ENCODE measurements at regions not wholly inside any gene's neighbourhood (a gene's known extent, or its start where the extent isn't known, plus 50 kb on each side); places are given as distances from the start of the nearest gene placed in this dataset.

- Histone ChIP-seq H3K27me3 (replicated peaks; ENCODE audit: insufficient read depth) (no peaks in the 10 kb centered on the region), H3K9ac (no peak overlapping the region), H3K4me3 (no peak overlapping the region), H3K36me3 (ENCODE audit: low read depth) (no peaks in the 10 kb centered on the region), H2AFZ (no peak overlapping the region), H3K9me3 (ENCODE audit: low read depth) (no peaks in the 10 kb centered on the region), H3K27ac (no peak overlapping the region), H3K9me2 (ENCODE audit: insufficient read depth) (no peaks in the 10 kb centered on the region), H4K20me1 (ENCODE audit: insufficient read depth) (no peaks in the 10 kb centered on the region), H3K4me1 (ENCODE audit: insufficient read depth) (no peaks in the 10 kb centered on the region), H3K79me2 (ENCODE audit: insufficient read depth) (no peaks in the 10 kb centered on the region), H3F3A (ENCODE audit: insufficient read depth) (no peaks in the 10 kb centered on the region), H3K4me2 (ENCODE audit: unreplicated experiment) (no peak overlapping the region)
- 53 to 61% methylated on average over 8 of the region's 8 CpGs for WGBS, 2 experiments (ENCODE audit: low coverage in 1 of 2, low lambda C conversion rate in 2 of 2, missing lambda C conversion rate in 2 of 2)
- no peak for TF ChIP-seq EZH2phosphoT487 (IDR thresholded peaks at IDR 0.05; ENCODE audit: insufficient read depth, low read depth)
- TF ChIP-seq EZH2 (IDR thresholded peaks at IDR 0.05; ENCODE audit: insufficient read depth, poor library complexity, severe bottlenecking): no peak
- in situ Hi-C loops (cut with MboI): no loop called here
- no peak for DNase-seq
Measured at GRCh38 chr10:10624567-10624962, 393.1 kb upstream of the CELF2 start.

DNA sequence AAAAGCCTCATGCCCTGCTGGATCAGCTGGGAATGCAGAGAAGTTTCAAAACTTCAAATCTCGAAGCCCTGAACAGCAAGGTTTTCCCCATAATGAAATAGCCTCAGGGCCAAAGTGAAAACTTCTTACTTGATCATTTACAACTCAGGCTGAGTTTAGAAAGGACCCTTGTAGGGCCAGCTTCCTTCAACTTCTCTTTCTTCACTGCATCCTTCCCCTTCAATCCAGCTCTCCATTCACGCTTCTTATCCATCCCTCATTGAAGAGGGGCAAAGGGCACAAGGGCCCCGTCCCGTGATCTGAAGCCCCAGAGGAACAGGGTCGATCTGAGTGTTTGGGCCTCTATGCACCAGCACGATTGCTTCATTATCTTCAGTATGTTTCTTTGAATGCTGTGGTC lies 392.2 kb upstream of the CELF2 start:
- Histone ChIP-seq H3F3A (ENCODE audit: insufficient read depth) (no peaks in the 10 kb centered on the region), H3K4me2 (ENCODE audit: unreplicated experiment) (no peak overlapping the region), H3K9ac (no peak overlapping the region), H2AFZ (no peak overlapping the region), H3K27ac (no peak overlapping the region), H3K36me3 (ENCODE audit: low read depth) (no peaks in the 10 kb centered on the region), H3K79me2 (ENCODE audit: insufficient read depth) (no peaks in the 10 kb centered on the region), H3K9me3 (ENCODE audit: low read depth) (no peaks in the 10 kb centered on the region), H3K4me3 (no peak overlapping the region), H3K27me3 (replicated peaks; ENCODE audit: insufficient read depth) (no peaks in the 10 kb centered on the region; the same call in 1 of the 2 replicates), H4K20me1 (ENCODE audit: insufficient read depth) (no peaks in the 10 kb centered on the region), H3K4me1 (ENCODE audit: insufficient read depth) (no peaks in the 10 kb centered on the region), H3K9me2 (ENCODE audit: insufficient read depth) (no peaks in the 10 kb centered on the region)
- no peak for DNase-seq
- TF ChIP-seq EZH2 (IDR thresholded peaks at IDR 0.05; ENCODE audit: insufficient read depth, poor library complexity, severe bottlenecking) (no peak), EZH2phosphoT487 (IDR thresholded peaks at IDR 0.05; ENCODE audit: insufficient read depth, low read depth) (no peak)
- WGBS, 2 experiments (ENCODE audit: low coverage in 1 of 2, low lambda C conversion rate in 2 of 2, missing lambda C conversion rate in 2 of 2): 61 to 78% methylated on average over 6 of the region's 6 CpGs
- in situ Hi-C loops (cut with MboI): no loop called here

DNA sequence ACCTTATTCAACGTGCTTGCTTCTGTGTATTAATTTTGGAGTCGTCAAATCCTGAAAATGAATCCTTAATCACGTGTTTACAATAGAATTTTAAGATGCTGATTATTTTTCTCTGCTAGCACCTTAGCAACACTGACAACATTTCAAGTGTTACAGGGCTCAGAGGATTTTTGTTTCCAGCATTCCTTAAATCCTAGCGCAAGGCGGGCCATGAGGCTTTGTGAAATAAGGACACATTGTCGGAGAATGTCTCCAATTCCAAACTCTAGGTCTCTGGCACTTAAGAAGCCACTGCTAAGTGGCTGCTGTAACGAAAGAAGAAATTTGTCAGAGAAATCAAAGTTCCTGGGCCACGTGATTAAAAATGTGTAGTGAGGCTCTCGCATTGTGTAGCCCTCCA lies 390.9 kb upstream of the CELF2 start:
- WGBS, 2 experiments (ENCODE audit: low coverage in 1 of 2, low lambda C conversion rate in 2 of 2, missing lambda C conversion rate in 2 of 2): 49 to 53% methylated on average over 9 of the region's 9 CpGs

DNA sequence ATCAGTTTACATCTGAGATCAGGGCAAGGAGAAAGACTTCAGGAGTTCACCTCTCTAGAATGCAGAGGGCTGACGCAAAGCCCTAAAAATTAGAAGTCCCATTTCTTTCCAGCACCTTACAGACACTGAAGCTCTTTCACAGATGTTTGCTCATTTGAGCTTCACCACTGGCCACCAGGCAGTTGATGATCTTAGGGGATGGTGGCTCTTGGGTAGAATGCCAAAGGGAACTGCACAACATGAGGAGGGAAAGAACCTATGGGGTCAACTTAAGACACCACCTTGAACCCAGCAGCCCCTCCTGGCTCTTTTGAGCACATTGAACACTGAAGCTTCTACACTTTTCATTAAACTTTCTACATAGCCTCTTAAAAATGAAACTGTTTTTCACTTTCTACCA lies 390.3 kb upstream of the CELF2 start:
- Histone ChIP-seq H3K36me3 (ENCODE audit: low read depth) (no peaks in the 10 kb centered on the region), H3F3A (ENCODE audit: insufficient read depth) (no peaks in the 10 kb centered on the region), H4K20me1 (ENCODE audit: insufficient read depth) (no peaks in the 10 kb centered on the region), H3K4me2 (ENCODE audit: unreplicated experiment) (no peak overlapping the region), H3K9me3 (ENCODE audit: low read depth) (no peaks in the 10 kb centered on the region), H3K79me2 (ENCODE audit: insufficient read depth) (no peaks in the 10 kb centered on the region), H2AFZ (no peak overlapping the region), H3K27me3 (replicated peaks; ENCODE audit: insufficient read depth) (no peaks in the 10 kb centered on the region; the same call in 1 of the 2 replicates), H3K4me3 (no peak overlapping the region), H3K9ac (no peak overlapping the region), H3K9me2 (ENCODE audit: insufficient read depth) (no peaks in the 10 kb centered on the region), H3K27ac (no peak overlapping the region), H3K4me1 (ENCODE audit: insufficient read depth) (no peaks in the 10 kb centered on the region)
- no peak for DNase-seq
- WGBS, 2 experiments (ENCODE audit: low coverage in 1 of 2, low lambda C conversion rate in 2 of 2, missing lambda C conversion rate in 2 of 2): 100% methylated on average over 1 of the region's 1 CpG
- in situ Hi-C loops (cut with MboI): no loop called here
- TF ChIP-seq EZH2 (IDR thresholded peaks at IDR 0.05; ENCODE audit: insufficient read depth, poor library complexity, severe bottlenecking) (no peak), EZH2phosphoT487 (IDR thresholded peaks at IDR 0.05; ENCODE audit: insufficient read depth, low read depth) (no peak)

More for the DNA sequence above, 390.9 kb upstream of the CELF2 start:
- in situ Hi-C loops (cut with MboI): no loop called here
- no peak for DNase-seq
- Histone ChIP-seq H4K20me1 (ENCODE audit: insufficient read depth) (no peaks in the 10 kb centered on the region), H3K9me2 (ENCODE audit: insufficient read depth) (no peaks in the 10 kb centered on the region), H3K4me3 (no peak overlapping the region), H3K4me1 (ENCODE audit: insufficient read depth) (no peaks in the 10 kb centered on the region), H3K9me3 (ENCODE audit: low read depth) (no peaks in the 10 kb centered on the region), H3K79me2 (ENCODE audit: insufficient read depth) (no peaks in the 10 kb centered on the region), H3K36me3 (ENCODE audit: low read depth) (no peaks in the 10 kb centered on the region), H3K27me3 (replicated peaks; ENCODE audit: insufficient read depth) (no peaks in the 10 kb centered on the region; the same call in 1 of the 2 replicates), H2AFZ (no peak overlapping the region), H3F3A (ENCODE audit: insufficient read depth) (no peaks in the 10 kb centered on the region), H3K4me2 (ENCODE audit: unreplicated experiment) (no peak overlapping the region), H3K27ac (no peak overlapping the region), H3K9ac (no peak overlapping the region)
- no peak for TF ChIP-seq EZH2 (IDR thresholded peaks at IDR 0.05; ENCODE audit: insufficient read depth, poor library complexity, severe bottlenecking)
- TF ChIP-seq EZH2phosphoT487 (IDR thresholded peaks at IDR 0.05; ENCODE audit: insufficient read depth, low read depth): no peak

DNA sequence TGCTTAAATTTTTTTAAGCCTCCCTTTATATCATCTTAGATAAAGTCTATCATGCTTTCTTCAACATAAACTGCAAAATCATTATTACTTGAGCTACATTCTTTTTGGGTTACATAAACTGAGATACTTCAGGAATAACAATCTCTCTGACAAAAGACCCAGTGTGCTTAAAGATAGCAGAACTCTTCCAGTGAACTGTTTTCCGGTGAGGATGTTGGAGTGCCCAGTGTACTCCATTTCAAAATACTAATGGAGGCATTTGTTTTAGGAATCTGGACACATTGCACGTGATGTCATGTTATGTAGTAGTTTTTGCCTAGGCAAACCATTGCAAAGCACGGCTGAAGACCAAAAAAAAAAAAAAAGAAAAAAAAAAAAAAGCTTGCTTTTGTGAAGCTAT lies 388.2 kb upstream of the CELF2 start:
- in situ Hi-C loops (cut with MboI): no loop called here
- 32 to 63% methylated on average over 3 of the region's 3 CpGs for WGBS, 2 experiments (ENCODE audit: low coverage in 1 of 2, low lambda C conversion rate in 2 of 2, missing lambda C conversion rate in 2 of 2)

More for the DNA sequence above, 388.2 kb upstream of the CELF2 start:
- TF ChIP-seq EZH2 (IDR thresholded peaks at IDR 0.05; ENCODE audit: insufficient read depth, poor library complexity, severe bottlenecking) (no peak), EZH2phosphoT487 (IDR thresholded peaks at IDR 0.05; ENCODE audit: insufficient read depth, low read depth) (no peak)
- no peaks in the 10 kb centered on the region for H3K9me3 ChIP-seq (ENCODE audit: low read depth)
- H3K36me3 ChIP-seq (ENCODE audit: low read depth): no peaks in the 10 kb centered on the region
- H3K9ac ChIP-seq: no peak overlapping the region
- H3F3A ChIP-seq (ENCODE audit: insufficient read depth): no peaks in the 10 kb centered on the region
- H2AFZ ChIP-seq: no peak overlapping the region
- no peaks in the 10 kb centered on the region for H4K20me1 ChIP-seq (ENCODE audit: insufficient read depth)
- no peak overlapping the region for H3K4me2 ChIP-seq (ENCODE audit: unreplicated experiment)
- no peak overlapping the region for H3K27ac ChIP-seq
- H3K9me2 ChIP-seq (ENCODE audit: insufficient read depth): no peaks in the 10 kb centered on the region
- no peak overlapping the region for H3K4me3 ChIP-seq
- H3K4me1 ChIP-seq (ENCODE audit: insufficient read depth): no peaks in the 10 kb centered on the region
- H3K79me2 ChIP-seq (ENCODE audit: insufficient read depth): no peaks in the 10 kb centered on the region
- no peaks in the 10 kb centered on the region; the same call in 1 of the 2 replicates for H3K27me3 ChIP-seq (replicated peaks; ENCODE audit: insufficient read depth)
- peak; percentile 6 for DNase-seq
